ENCODE measurements at regions not wholly inside any gene's neighbourhood (a gene's known extent, or its start where the extent isn't known, plus 50 kb on each side); places are given as distances from the start of the nearest gene placed in this dataset.

DNA sequence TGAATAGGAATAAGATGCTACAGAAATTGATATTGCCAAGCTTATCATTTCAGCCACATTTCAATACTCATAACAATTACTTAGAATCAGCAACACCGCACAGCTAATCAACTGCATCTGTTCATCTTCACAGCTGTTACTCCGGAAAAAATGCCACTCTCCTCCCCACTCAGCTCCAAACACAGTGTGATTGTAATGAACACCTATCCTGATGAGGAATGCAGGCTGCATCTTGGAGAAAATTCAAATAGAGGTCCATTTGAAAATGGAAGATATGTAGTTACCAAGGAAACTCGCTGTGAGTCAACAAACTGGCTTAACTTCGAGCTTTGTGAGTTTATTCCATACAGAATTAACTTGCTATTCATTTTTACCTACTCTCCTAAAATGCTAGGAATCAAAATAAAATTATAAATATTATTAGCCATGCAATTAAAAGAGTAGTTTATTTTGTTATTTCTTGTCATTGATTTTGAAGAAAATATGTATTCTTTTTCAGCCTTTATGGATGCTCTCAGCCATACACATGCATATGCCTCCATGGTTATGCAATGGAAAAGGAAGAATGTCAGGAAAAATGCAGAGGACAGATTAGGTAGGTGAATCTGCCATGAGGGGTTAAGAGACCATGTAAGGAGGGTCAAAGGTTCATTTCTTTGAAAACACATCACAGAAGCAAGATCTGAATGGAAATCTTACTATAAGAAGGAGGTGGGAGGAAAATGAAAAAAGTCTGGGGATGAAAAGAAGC lies 267.2 kb downstream of the POM121L12 start:
- H3K4me1 Mint-ChIP-seq, result no peaks in the 10 kb centered on the region
- H3K4me1 ChIP-seq (ENCODE audit: insufficient read depth, low read length), result no peaks in the 10 kb centered on the region
- H3K9me3 Mint-ChIP-seq, result peaks cover 4 to 38% (median 23%) of the 10 kb centered on the region in 8 donors
- CTCF ChIA-PET (ENCODE audit: partially characterized antibody), result no interaction called here
- no peaks in the 10 kb centered on the region for H3K9me3 ChIP-seq (ENCODE audit: control insufficient read depth in 1 of 2, low read length in 2 of 2)
- H3K27ac Mint-ChIP-seq, result no peak overlapping the region
- no peak overlapping the region for H3K27ac ChIP-seq (ENCODE audit: low read depth, low read length)
- H3K4me3 ChIP-seq (ENCODE audit: low read length in 2 of 2), result no peak overlapping the region
- POLR2A ChIA-PET (ENCODE audit: partially characterized antibody), result no interaction called here
- no peaks in the 10 kb centered on the region for H3K36me3 ChIP-seq (ENCODE audit: insufficient read depth, low read length)
- no peaks in the 10 kb centered on the region for H3K27me3 ChIP-seq (ENCODE audit: insufficient read depth, low read length)
- H3K4me3 Mint-ChIP-seq, result no peak overlapping the region
- intact Hi-C loops (cut with micrococcal nuclease), result no loop called here
- DNase-seq, result no peak
- H3K27me3 Mint-ChIP-seq, result no peaks in the 10 kb centered on the region
- no peaks in the 10 kb centered on the region for H3K36me3 Mint-ChIP-seq

DNA sequence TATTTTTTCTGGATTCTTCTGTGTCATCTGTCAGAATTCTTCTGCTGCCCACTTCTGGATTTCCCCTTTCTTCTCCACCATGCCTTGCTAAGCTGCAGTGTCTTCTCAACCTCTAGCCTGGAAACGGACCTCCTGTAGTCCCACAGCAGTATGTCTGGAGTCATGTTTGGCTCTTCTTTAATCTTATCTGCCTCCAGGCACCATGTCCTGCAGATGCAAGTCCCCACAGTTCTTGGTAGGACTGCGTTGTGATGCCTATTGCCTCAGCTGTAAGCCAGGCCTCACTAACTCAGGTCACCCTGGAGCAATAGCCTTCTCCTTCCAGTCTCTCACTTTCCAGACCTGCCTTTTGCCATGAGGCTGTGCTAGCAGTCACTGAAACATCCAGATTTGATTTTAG lies 268.3 kb downstream of the POM121L12 start:
- intact Hi-C loops (cut with micrococcal nuclease), result no loop called here

GRCh38 chr7:53306846-53307245 lies 271.4 kb downstream of the POM121L12 start:
- peaks cover 11 to 50% (median 29%) of the 10 kb centered on the region in 8 donors for H3K9me3 Mint-ChIP-seq
- H3K27ac ChIP-seq (ENCODE audit: low read depth, low read length), result no peak overlapping the region

More for the DNA sequence above, 268.3 kb downstream of the POM121L12 start:
- no peaks in the 10 kb centered on the region for H3K27me3 Mint-ChIP-seq
- H3K27me3 ChIP-seq (ENCODE audit: insufficient read depth, low read length), result no peaks in the 10 kb centered on the region
- H3K4me1 ChIP-seq (ENCODE audit: insufficient read depth, low read length), result no peaks in the 10 kb centered on the region
- CTCF ChIA-PET (ENCODE audit: partially characterized antibody), result no interaction called here
- peaks cover 4 to 38% (median 23%) of the 10 kb centered on the region in 8 donors for H3K9me3 Mint-ChIP-seq
- H3K4me3 ChIP-seq (ENCODE audit: low read length in 2 of 2), result no peak overlapping the region
- H3K36me3 ChIP-seq (ENCODE audit: insufficient read depth, low read length), result no peaks in the 10 kb centered on the region
- DNase-seq, result no peak
- no peak overlapping the region for H3K4me3 Mint-ChIP-seq
- H3K9me3 ChIP-seq (ENCODE audit: control insufficient read depth in 1 of 2, low read length in 2 of 2), result no peaks in the 10 kb centered on the region
- H3K4me1 Mint-ChIP-seq, result no peaks in the 10 kb centered on the region
- H3K27ac Mint-ChIP-seq, result no peak overlapping the region
- H3K36me3 Mint-ChIP-seq, result no peaks in the 10 kb centered on the region
- POLR2A ChIA-PET (ENCODE audit: partially characterized antibody), result no interaction called here
- H3K27ac ChIP-seq (ENCODE audit: low read depth, low read length), result no peak overlapping the region

GRCh38 chr7:53311205-53311604 lies 275.8 kb downstream of the POM121L12 start:
- Histone ChIP-seq H3K27me3 (ENCODE audit: insufficient read depth, low read length) (no peaks in the 10 kb centered on the region), H3K4me3 (ENCODE audit: low read length in 2 of 2) (no peak overlapping the region), H3K4me1 (ENCODE audit: insufficient read depth, low read length) (no peaks in the 10 kb centered on the region), H3K27ac (ENCODE audit: low read depth, low read length) (no peak overlapping the region), H3K36me3 (ENCODE audit: insufficient read depth, low read length) (no peaks in the 10 kb centered on the region), H3K9me3 (ENCODE audit: control insufficient read depth in 1 of 2, low read length in 2 of 2) (no peaks in the 10 kb centered on the region)
- intact Hi-C loops (cut with micrococcal nuclease), result no loop called here
- H3K27ac Mint-ChIP-seq, result no peak overlapping the region
- DNase-seq, result no peak
- ChIA-PET CTCF (ENCODE audit: partially characterized antibody) (no interaction called here), POLR2A (ENCODE audit: partially characterized antibody) (no interaction called here)
- no peak overlapping the region for H3K4me3 Mint-ChIP-seq
- H3K36me3 Mint-ChIP-seq, result no peaks in the 10 kb centered on the region
- H3K4me1 Mint-ChIP-seq, result no peaks in the 10 kb centered on the region
- peaks cover 7 to 34% (median 24%) of the 10 kb centered on the region in 8 donors for H3K9me3 Mint-ChIP-seq
- no peaks in the 10 kb centered on the region for H3K27me3 Mint-ChIP-seq

More at GRCh38 chr7:53306846-53307245, 271.4 kb downstream of the POM121L12 start:
- Mint-ChIP-seq H3K36me3 (no peaks in the 10 kb centered on the region), H3K4me3 (peak overlapping the region in 1 of 8 donors; percentile 48), H3K27me3 (no peaks in the 10 kb centered on the region), H3K4me1 (no peaks in the 10 kb centered on the region), H3K27ac (no peak overlapping the region)
- no peaks in the 10 kb centered on the region for H3K36me3 ChIP-seq (ENCODE audit: insufficient read depth, low read length)
- no peak overlapping the region for H3K4me3 ChIP-seq (ENCODE audit: low read length in 2 of 2)
- no peaks in the 10 kb centered on the region for H3K27me3 ChIP-seq (ENCODE audit: insufficient read depth, low read length)
- intact Hi-C loops (cut with micrococcal nuclease), result no loop called here
- ChIA-PET CTCF (ENCODE audit: partially characterized antibody) (no interaction called here), POLR2A (ENCODE audit: partially characterized antibody) (no interaction called here)
- DNase-seq, result no peak
- H3K9me3 ChIP-seq (ENCODE audit: control insufficient read depth in 1 of 2, low read length in 2 of 2), result no peaks in the 10 kb centered on the region
- H3K4me1 ChIP-seq (ENCODE audit: insufficient read depth, low read length), result no peaks in the 10 kb centered on the region

- H3K4me3 ChIP-seq (ENCODE audit: low read length in 2 of 2), result no peak overlapping the region
- H3K9me3 ChIP-seq (ENCODE audit: control insufficient read depth in 1 of 2, low read length in 2 of 2), result no peaks in the 10 kb centered on the region
- Mint-ChIP-seq H3K27ac (no peak overlapping the region), H3K36me3 (no peaks in the 10 kb centered on the region), H3K4me1 (no peaks in the 10 kb centered on the region), H3K27me3 (no peaks in the 10 kb centered on the region), H3K4me3 (no peak overlapping the region), H3K9me3 (peaks cover 3 to 25% (median 14%) of the 10 kb centered on the region in 8 donors)
- ChIA-PET POLR2A (ENCODE audit: partially characterized antibody) (no interaction called here), CTCF (ENCODE audit: partially characterized antibody) (no interaction called here)
- H3K27ac ChIP-seq (ENCODE audit: low read depth, low read length), result no peak overlapping the region
- H3K36me3 ChIP-seq (ENCODE audit: insufficient read depth, low read length), result no peaks in the 10 kb centered on the region
- no peaks in the 10 kb centered on the region for H3K4me1 ChIP-seq (ENCODE audit: insufficient read depth, low read length)
- H3K27me3 ChIP-seq (ENCODE audit: insufficient read depth, low read length), result no peaks in the 10 kb centered on the region
- intact Hi-C loops (cut with micrococcal nuclease), result no loop called here
- no peak for DNase-seq
Observed at GRCh38 chr7:53315981-53316380, 280.5 kb downstream of the POM121L12 start.

- CTCF ChIA-PET (ENCODE audit: partially characterized antibody), result no interaction called here
- Mint-ChIP-seq H3K36me3 (no peaks in the 10 kb centered on the region), H3K9me3 (peaks cover 5 to 25% (median 14%) of the 10 kb centered on the region in 8 donors), H3K27ac (no peak overlapping the region), H3K4me3 (no peak overlapping the region), H3K27me3 (no peaks in the 10 kb centered on the region), H3K4me1 (no peaks in the 10 kb centered on the region)
- no peak for DNase-seq
- H3K4me1 ChIP-seq (ENCODE audit: insufficient read depth, low read length), result no peaks in the 10 kb centered on the region
- H3K27ac ChIP-seq (ENCODE audit: low read depth, low read length), result no peak overlapping the region
- no peaks in the 10 kb centered on the region for H3K36me3 ChIP-seq (ENCODE audit: insufficient read depth, low read length)
- intact Hi-C loops (cut with micrococcal nuclease), result no loop called here
- no peak overlapping the region for H3K4me3 ChIP-seq (ENCODE audit: low read length in 2 of 2)
- H3K27me3 ChIP-seq (ENCODE audit: insufficient read depth, low read length), result no peaks in the 10 kb centered on the region
- H3K9me3 ChIP-seq (ENCODE audit: control insufficient read depth in 1 of 2, low read length in 2 of 2), result no peaks in the 10 kb centered on the region
- POLR2A ChIA-PET (ENCODE audit: partially characterized antibody), result no interaction called here
Observed at GRCh38 chr7:53318566-53318965, 283.1 kb downstream of the POM121L12 start.

- Mint-ChIP-seq H3K4me3 (no peak overlapping the region), H3K36me3 (no peaks in the 10 kb centered on the region), H3K4me1 (no peaks in the 10 kb centered on the region), H3K27me3 (no peaks in the 10 kb centered on the region), H3K9me3 (peaks cover 2 to 24% (median 11%) of the 10 kb centered on the region in 8 donors), H3K27ac (no peak overlapping the region)
- H3K27ac ChIP-seq (ENCODE audit: low read depth, low read length), result no peak overlapping the region
- POLR2A ChIA-PET (ENCODE audit: partially characterized antibody), result no interaction called here
- H3K9me3 ChIP-seq (ENCODE audit: control insufficient read depth in 1 of 2, low read length in 2 of 2), result no peaks in the 10 kb centered on the region
- intact Hi-C loops (cut with micrococcal nuclease), result no loop called here
- H3K27me3 ChIP-seq (ENCODE audit: insufficient read depth, low read length), result no peaks in the 10 kb centered on the region
- H3K4me3 ChIP-seq (ENCODE audit: low read length in 2 of 2), result no peak overlapping the region
- H3K36me3 ChIP-seq (ENCODE audit: insufficient read depth, low read length), result no peaks in the 10 kb centered on the region
- no peak for DNase-seq
- CTCF ChIA-PET (ENCODE audit: partially characterized antibody), result no interaction called here
- H3K4me1 ChIP-seq (ENCODE audit: insufficient read depth, low read length), result no peaks in the 10 kb centered on the region
Observed at GRCh38 chr7:53325061-53325460, 289.6 kb downstream of the POM121L12 start.

Data from CD4-positive, alpha-beta memory T cell (primary cell).